MCF 10A (cell line): ENCODE measurements at regions not wholly inside any gene's neighbourhood (a gene's known extent, or its start where the extent isn't known, plus 50 kb on each side); places are given as distances from the start of the nearest gene placed in this dataset.

Source experiments
- BruUV-seq: library from RNA; stranded (reverse); fragments of 400-500 nt; replicated peaks from 2 replicates; lab custom pipeline; 2021; lab: Mats Ljungman, UMichigan
- CTCF ChIA-PET: fragments of 300-600 bp; sonication (Branson Sonifier 250); formaldehyde crosslinking; extraction: SDS; loops from one replicate; lab custom pipeline; 2021; ENCODE audit warnings: antibody characterized with exemption, inconsistent platforms; lab: Yijun Ruan, JAX
- POLR2A ChIA-PET: fragments of 300-600, 350-650 bp; sonication (Branson Sonifier 250); formaldehyde crosslinking; extraction: SDS; loops from one replicate; lab custom pipeline; 2020; ENCODE audit warnings: antibody characterized with exemption, inconsistent platforms; lab: Yijun Ruan, JAX
- DNase-seq: peaks from one replicate; pipeline ENCODE4 v3.0.0-alpha.2; 2018; ENCODE audit not compliant: unreplicated experiment
- H3K27ac Mint-ChIP-seq: one replicate; pipeline ENCODE4 v1.8.0; 2022; ENCODE audit warnings: mild to moderate bottlenecking, low read depth, mixed read lengths; ENCODE audit not compliant: unreplicated experiment
- H3K27me3 Mint-ChIP-seq: one replicate; pipeline ENCODE4 v1.8.0; 2022; ENCODE audit warnings: mixed read lengths; ENCODE audit not compliant: insufficient read depth, unreplicated experiment
- H3K36me3 Mint-ChIP-seq: one replicate; pipeline ENCODE4 v1.8.0; 2022; ENCODE audit warnings: mild to moderate bottlenecking, moderate library complexity, mixed read lengths; ENCODE audit not compliant: insufficient read depth, unreplicated experiment
- H3K4me1 Mint-ChIP-seq: one replicate; pipeline ENCODE4 v1.8.0; 2022; ENCODE audit warnings: mixed read lengths; ENCODE audit not compliant: insufficient read depth, unreplicated experiment
- H3K4me3 Mint-ChIP-seq: one replicate; pipeline ENCODE4 v1.8.0; 2022; ENCODE audit warnings: mild to moderate bottlenecking, moderate library complexity, mixed read lengths; ENCODE audit not compliant: unreplicated experiment
- H3K9me3 Mint-ChIP-seq: one replicate; pipeline ENCODE4 v1.8.0; 2022; ENCODE audit warnings: mixed read lengths; ENCODE audit not compliant: unreplicated experiment
- intact Hi-C: fragments of 100-400 bp; cut with micrococcal nuclease; formaldehyde crosslinking; loops from 2 replicates; pipeline ENCODE4 v1.14.1; 2022
- TF ChIP-seq, protein P1 (sequence below): fragments of 200-600 bp; IDR thresholded peaks from one replicate; pipeline ENCODE4 v1.8.0; 2022; ENCODE audit warnings: antibody characterized with exemption, mild to moderate bottlenecking; ENCODE audit not compliant: unreplicated experiment

DNA sequence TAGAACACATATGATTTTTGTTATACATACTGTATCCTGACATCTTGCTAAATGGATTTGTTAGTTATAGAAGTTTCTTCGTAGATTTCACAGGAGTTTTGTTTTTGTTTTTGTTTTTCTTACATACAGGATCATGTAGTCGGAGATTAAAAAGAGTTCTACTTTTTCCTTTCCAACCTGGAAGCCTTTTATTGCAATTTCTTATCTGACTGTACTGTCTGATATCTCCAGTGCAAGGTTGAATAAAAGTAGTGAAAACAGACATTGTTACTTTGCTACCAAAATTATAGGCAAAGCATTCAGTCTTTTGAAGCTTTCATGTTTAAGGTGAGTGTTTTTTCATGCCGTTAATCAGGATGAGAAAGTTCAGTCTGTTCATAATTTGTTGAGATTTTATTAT lies 117.4 kb upstream of the PRSS3 start:
- BruUV-seq = no TSS peak
- no peaks in the 10 kb centered on the region for H3K4me1 Mint-ChIP-seq
- H3K27me3 Mint-ChIP-seq = peaks cover 93% of the 10 kb centered on the region
- TF ChIP-seq, protein P1, sequence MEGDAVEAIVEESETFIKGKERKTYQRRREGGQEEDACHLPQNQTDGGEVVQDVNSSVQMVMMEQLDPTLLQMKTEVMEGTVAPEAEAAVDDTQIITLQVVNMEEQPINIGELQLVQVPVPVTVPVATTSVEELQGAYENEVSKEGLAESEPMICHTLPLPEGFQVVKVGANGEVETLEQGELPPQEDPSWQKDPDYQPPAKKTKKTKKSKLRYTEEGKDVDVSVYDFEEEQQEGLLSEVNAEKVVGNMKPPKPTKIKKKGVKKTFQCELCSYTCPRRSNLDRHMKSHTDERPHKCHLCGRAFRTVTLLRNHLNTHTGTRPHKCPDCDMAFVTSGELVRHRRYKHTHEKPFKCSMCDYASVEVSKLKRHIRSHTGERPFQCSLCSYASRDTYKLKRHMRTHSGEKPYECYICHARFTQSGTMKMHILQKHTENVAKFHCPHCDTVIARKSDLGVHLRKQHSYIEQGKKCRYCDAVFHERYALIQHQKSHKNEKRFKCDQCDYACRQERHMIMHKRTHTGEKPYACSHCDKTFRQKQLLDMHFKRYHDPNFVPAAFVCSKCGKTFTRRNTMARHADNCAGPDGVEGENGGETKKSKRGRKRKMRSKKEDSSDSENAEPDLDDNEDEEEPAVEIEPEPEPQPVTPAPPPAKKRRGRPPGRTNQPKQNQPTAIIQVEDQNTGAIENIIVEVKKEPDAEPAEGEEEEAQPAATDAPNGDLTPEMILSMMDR = no peak
- POLR2A ChIA-PET = no interaction called here
- H3K36me3 Mint-ChIP-seq = no peaks in the 10 kb centered on the region
- CTCF ChIA-PET = interaction anchor here (0.7 kb wide), 1 partner anchor 452 kb away, joined by 4 read pairs; no protein-coding TSS in a partner anchor
- intact Hi-C loops = no loop called here
- H3K9me3 Mint-ChIP-seq = peaks cover 7% of the 10 kb centered on the region
- DNase-seq = no peak
- H3K4me3 Mint-ChIP-seq = no peak overlapping the region
- no peak overlapping the region for H3K27ac Mint-ChIP-seq

DNA sequence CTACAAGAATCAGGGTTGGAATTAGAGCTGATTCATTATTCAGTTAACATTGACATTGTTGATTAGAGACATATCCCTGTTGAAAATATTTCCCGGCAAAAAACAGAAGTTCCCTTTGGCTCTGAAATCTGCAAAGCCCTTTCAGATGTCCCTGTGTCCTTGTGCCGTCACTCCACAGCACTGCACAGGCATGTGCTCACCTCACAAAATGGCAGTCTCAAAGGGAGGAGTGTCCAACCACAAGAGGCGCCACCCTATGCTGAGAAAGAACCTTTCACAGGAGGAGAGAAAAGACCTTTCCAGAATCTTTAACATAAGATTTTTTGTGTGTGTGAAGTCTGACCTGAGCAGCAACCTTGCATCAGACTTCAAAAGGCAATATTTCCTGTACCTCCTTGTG lies 112.8 kb upstream of the PRSS3 start:
- BruUV-seq = no TSS peak

DNA sequence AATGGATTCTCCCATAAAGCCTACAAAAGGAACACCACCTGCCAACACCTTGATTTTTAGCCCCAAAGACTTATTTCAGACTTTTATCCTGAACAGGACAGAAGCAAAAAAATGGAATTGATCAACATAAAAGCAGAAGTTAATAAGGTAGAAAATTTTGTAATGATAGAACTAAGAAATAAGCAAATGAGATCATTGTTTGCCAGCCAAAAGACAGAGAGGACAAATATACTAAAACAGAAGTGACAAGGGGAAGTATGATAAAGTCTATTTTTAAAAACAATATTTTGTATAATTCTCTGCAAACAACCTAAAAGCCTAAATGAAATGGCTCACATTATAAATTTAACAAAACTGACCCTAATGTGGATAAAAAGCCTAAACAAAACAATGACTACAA lies 110.5 kb upstream of the PRSS3 start:
- BruUV-seq = no TSS peak
- DNase-seq = no peak
- intact Hi-C loops = no loop called here
- no peak overlapping the region for H3K27ac Mint-ChIP-seq
- no peak overlapping the region for H3K4me3 Mint-ChIP-seq
- CTCF ChIA-PET = no interaction called here
- POLR2A ChIA-PET = no interaction called here
- no peaks in the 10 kb centered on the region for H3K9me3 Mint-ChIP-seq
- peaks cover 6% of the 10 kb centered on the region for H3K4me1 Mint-ChIP-seq
- H3K36me3 Mint-ChIP-seq = no peaks in the 10 kb centered on the region
- H3K27me3 Mint-ChIP-seq = peaks cover 89% of the 10 kb centered on the region
- TF ChIP-seq, protein P1 = no peak

More for the DNA sequence above, 112.8 kb upstream of the PRSS3 start:
- ChIA-PET CTCF (interaction anchor here (1.2 kb wide), 1 partner anchor 39 kb away, joined by 3 read pairs; no protein-coding TSS in a partner anchor), POLR2A (interaction anchor here (1.1 to 1.2 kb wide), 2 partner anchors 41 to 412 kb away, joined by 3 read pairs; no protein-coding TSS in a partner anchor)
- DNase-seq = no peak
- intact Hi-C loops = no loop called here
- H3K4me3 Mint-ChIP-seq = no peak overlapping the region
- peaks cover 1% of the 10 kb centered on the region for H3K4me1 Mint-ChIP-seq
- H3K36me3 Mint-ChIP-seq = no peaks in the 10 kb centered on the region
- TF ChIP-seq, protein P1 = no peak
- peaks cover 85% of the 10 kb centered on the region for H3K27me3 Mint-ChIP-seq
- H3K27ac Mint-ChIP-seq = no peak overlapping the region
- H3K9me3 Mint-ChIP-seq = peaks cover under 1% of the 10 kb centered on the region

DNA sequence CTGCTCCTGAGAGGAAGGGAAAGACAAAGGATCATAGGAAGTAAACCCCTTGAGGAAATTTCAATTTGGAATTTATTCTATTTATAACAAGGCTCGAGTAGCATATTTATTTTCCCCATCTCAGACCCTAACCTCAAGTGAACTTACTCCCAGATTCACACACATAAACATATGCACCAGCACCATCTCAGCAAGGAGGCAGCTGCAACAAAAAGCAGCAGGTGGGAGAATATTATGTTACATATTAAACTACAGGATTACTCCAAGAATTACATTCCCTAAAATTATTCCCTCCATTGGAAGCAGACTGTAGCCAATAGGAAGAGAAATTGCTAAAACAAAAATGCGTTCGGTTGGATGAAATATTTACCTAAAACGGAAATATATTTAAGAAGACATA lies 108.4 kb upstream of the PRSS3 start:
- no peak overlapping the region for H3K27ac Mint-ChIP-seq
- intact Hi-C loops = no loop called here
- TF ChIP-seq, protein P1 = no peak
- BruUV-seq = no TSS peak
- no peak for DNase-seq
- POLR2A ChIA-PET = no interaction called here
- H3K4me1 Mint-ChIP-seq = peaks cover 6% of the 10 kb centered on the region
- no peaks in the 10 kb centered on the region for H3K9me3 Mint-ChIP-seq
- H3K27me3 Mint-ChIP-seq = peaks cover 68% of the 10 kb centered on the region
- H3K4me3 Mint-ChIP-seq = no peak overlapping the region
- H3K36me3 Mint-ChIP-seq = no peaks in the 10 kb centered on the region
- CTCF ChIA-PET = no interaction called here
